Kidney epithelial cell (primary cell): ENCODE measurements at regions not wholly inside any gene's neighbourhood (a gene's known extent, or its start where the extent isn't known, plus 50 kb on each side); places are given as distances from the start of the nearest gene placed in this dataset.
"Not testable (repeated sequence)": the region's sequence is repeated elsewhere in the genome, so short reads cannot be mapped to it uniquely, and the experiment has no call there.

Experiments used
- DNase-seq: peaks from one replicate; pipeline ENCODE4 v3.0.0-alpha.2; 2010; ENCODE audit warnings: low read depth
- H3K27me3 ChIP-seq: 2 replicates; pipeline ENCODE4 v1.6.0; 2011; ENCODE audit warnings: low read length; ENCODE audit not compliant: control insufficient read depth, insufficient read depth
- H3K36me3 ChIP-seq: 2 replicates; pipeline ENCODE4 v1.5.1; 2011; ENCODE audit warnings: low read length; ENCODE audit not compliant: control insufficient read depth, insufficient read depth
- H3K4me3 ChIP-seq: 2 replicates; pipeline ENCODE4 v1.5.1; 2011; ENCODE audit warnings: low read depth, mild to moderate bottlenecking, control low read depth, low read length
- CTCF ChIP-seq: IDR thresholded peaks from 2 replicates; pipeline ENCODE4 v1.5.1; 2011; ENCODE audit warnings: mild to moderate bottlenecking, moderate library complexity, low read length, control low read depth, inconsistent platforms; ENCODE audit not compliant: insufficient read depth, poor library complexity, severe bottlenecking

GRCh38 chr18:14222354-14223221 is 90.4 kb upstream of the ZNF519 start:
- H3K27me3 ChIP-seq, H3K36me3 ChIP-seq, H3K4me3 ChIP-seq, DNase-seq: not testable (repeated sequence)

DNA sequence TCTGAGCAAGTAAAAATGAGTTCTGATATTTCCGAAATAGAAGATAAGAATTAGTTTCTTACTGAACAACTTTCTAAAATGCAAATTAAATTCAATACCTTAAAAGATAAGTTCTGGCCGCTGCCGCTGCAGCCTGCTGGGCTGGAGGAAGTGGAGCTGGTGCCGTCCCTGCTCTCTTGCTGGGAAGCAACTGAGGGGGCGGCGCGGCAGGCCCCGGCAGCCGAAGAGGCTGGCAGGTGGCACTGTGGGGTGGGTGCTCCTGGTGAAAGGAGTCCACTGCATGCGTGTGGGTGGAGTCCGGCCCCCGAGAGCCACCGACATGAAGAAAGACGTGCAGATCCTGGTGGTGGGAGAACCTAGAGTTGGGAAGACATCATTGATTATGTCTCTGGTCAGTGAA is 89.5 kb upstream of the ZNF519 start:
- Histone ChIP-seq H3K27me3 (no peaks in the 10 kb centered on the region), H3K36me3 (no peaks in the 10 kb centered on the region), H3K4me3 (no peak overlapping the region)
- no peak for DNase-seq
- no peak for TF ChIP-seq CTCF

GRCh38 chr18:14215952-14216351 is 83.7 kb upstream of the ZNF519 start:
- not testable (repeated sequence) for DNase-seq, H3K36me3 ChIP-seq, H3K4me3 ChIP-seq, H3K27me3 ChIP-seq

DNA sequence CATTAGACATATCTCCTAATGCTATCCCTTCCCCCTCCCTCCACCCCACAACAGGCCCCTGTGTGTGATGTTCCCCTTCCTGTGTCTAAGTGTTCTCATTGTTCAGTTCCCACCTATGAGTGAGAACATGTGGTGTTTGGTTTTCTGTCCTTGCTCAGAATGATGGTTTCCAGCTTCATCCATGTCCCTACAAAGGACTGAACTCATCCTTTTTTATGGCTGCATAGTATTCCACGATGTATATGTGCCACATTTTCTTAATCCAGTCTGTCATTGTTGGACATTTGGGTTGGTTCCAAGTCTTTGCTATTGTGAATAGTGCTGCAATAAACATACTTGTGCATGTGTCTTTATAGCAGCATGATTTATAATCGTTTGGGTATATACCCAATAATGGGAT is 71.2 kb upstream of the ZNF519 start:
- not testable (repeated sequence) for DNase-seq, H3K27me3 ChIP-seq, H3K36me3 ChIP-seq, H3K4me3 ChIP-seq

- H3K27me3 ChIP-seq, H3K4me3 ChIP-seq, H3K36me3 ChIP-seq, DNase-seq: not testable (repeated sequence)
These were observed 58.7 kb upstream of the ZNF519 start for GRCh38 chr18:14190776-14191442.

GRCh38 chr18:14189858-14190257 is 57.6 kb upstream of the ZNF519 start:
- Histone ChIP-seq H3K4me3 (no peak overlapping the region), H3K27me3 (no peaks in the 10 kb centered on the region), H3K36me3 (no peaks in the 10 kb centered on the region)
- peak; percentile 16 for DNase-seq
- TF ChIP-seq CTCF: no peak

GRCh38 chr18:14188751-14189406 is 56.6 kb upstream of the ZNF519 start:
- not testable (repeated sequence) for H3K27me3 ChIP-seq, H3K36me3 ChIP-seq, H3K4me3 ChIP-seq
- DNase-seq: peak; percentile 10
